ENCODE measurements at regions not wholly inside any gene's neighbourhood (a gene's known extent, or its start where the extent isn't known, plus 50 kb on each side); places are given as distances from the start of the nearest gene placed in this dataset.

- no peak for TF ChIP-seq CTCF (IDR thresholded peaks at IDR 0.05; ENCODE audit: low read depth, low read length, poor library complexity, severe bottlenecking)
- no peak for TF ChIP-seq EZH2phosphoT487 (IDR thresholded peaks at IDR 0.05; ENCODE audit: borderline replicate concordance, low read length)
Measured at GRCh38 chr4:57374866-57375595, 264.8 kb upstream of the IGFBP7 start.

Measured in DOHH2 (cell line).